GM12875 (cell line): ENCODE measurements at regions not wholly inside any gene's neighbourhood (a gene's known extent, or its start where the extent isn't known, plus 50 kb on each side); places are given as distances from the start of the nearest gene placed in this dataset.

Experiments used
- H3K4me3 ChIP-seq: one replicate; pipeline ENCODE4 v1.5.1; 2011; ENCODE audit warnings: low read depth, low read length, control low read depth
- TF ChIP-seq, protein P1 (sequence below): IDR thresholded peaks from 2 replicates; pipeline ENCODE4 v1.5.1; 2011; ENCODE audit warnings: low read depth, mild to moderate bottlenecking, control low read depth, inconsistent platforms, low read length, moderate library complexity, borderline replicate concordance; ENCODE audit not compliant: insufficient read depth

DNA sequence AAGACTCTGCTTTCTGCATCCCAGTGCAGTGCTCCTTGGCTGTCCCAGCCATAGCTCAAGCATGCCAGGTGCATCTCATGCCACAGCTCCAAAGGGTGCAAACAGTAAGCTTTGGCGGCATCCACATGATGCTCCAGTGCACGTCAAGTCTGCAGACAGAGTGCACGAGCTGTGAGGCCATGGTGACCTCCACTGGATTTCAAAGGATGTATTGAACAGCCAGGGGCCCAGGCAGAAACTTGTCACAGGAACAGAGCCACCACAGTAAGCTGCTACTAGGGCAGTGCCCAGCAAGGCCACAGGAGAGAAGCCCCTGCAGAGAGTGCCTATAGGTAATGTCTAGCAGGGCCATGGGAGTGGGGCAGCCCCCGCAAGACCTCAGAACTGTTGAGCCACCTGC is 206.8 kb upstream of the DDI1 start:
- TF ChIP-seq, protein P1, sequence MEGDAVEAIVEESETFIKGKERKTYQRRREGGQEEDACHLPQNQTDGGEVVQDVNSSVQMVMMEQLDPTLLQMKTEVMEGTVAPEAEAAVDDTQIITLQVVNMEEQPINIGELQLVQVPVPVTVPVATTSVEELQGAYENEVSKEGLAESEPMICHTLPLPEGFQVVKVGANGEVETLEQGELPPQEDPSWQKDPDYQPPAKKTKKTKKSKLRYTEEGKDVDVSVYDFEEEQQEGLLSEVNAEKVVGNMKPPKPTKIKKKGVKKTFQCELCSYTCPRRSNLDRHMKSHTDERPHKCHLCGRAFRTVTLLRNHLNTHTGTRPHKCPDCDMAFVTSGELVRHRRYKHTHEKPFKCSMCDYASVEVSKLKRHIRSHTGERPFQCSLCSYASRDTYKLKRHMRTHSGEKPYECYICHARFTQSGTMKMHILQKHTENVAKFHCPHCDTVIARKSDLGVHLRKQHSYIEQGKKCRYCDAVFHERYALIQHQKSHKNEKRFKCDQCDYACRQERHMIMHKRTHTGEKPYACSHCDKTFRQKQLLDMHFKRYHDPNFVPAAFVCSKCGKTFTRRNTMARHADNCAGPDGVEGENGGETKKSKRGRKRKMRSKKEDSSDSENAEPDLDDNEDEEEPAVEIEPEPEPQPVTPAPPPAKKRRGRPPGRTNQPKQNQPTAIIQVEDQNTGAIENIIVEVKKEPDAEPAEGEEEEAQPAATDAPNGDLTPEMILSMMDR: no peak
- H3K4me3 ChIP-seq: no peak overlapping the region

- TF ChIP-seq, protein P1: no peak
- no peak overlapping the region for H3K4me3 ChIP-seq
Measured at GRCh38 chr11:103830205-103830604, 206.2 kb upstream of the DDI1 start.

- no peak overlapping the region for H3K4me3 ChIP-seq
- TF ChIP-seq, protein P1: no peak
Measured at GRCh38 chr11:103832762-103833161, 203.7 kb upstream of the DDI1 start.

GRCh38 chr11:103842191-103842590 is 194.2 kb upstream of the DDI1 start:
- TF ChIP-seq, protein P1: no peak
- H3K4me3 ChIP-seq: no peak overlapping the region

DNA sequence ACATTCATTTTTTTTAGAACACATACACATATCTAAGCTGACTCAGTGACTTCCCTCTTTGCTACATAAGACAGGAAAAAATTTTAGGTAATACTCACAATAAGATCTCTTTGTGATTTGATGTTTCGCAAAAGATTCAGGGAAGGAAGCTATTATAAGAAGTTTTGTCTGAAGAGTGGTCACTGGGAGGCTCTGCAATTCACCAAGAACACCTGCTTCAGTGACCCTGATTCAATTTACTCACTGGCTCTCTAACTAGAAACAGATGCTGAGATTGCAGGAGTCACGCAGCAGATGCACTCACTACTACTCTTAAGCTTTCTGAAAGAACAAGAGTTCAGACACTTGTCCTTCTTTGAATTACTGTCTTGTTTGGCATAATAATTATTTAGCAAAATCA is 193.6 kb upstream of the DDI1 start:
- TF ChIP-seq, protein P1: no peak
- H3K4me3 ChIP-seq: no peak overlapping the region

DNA sequence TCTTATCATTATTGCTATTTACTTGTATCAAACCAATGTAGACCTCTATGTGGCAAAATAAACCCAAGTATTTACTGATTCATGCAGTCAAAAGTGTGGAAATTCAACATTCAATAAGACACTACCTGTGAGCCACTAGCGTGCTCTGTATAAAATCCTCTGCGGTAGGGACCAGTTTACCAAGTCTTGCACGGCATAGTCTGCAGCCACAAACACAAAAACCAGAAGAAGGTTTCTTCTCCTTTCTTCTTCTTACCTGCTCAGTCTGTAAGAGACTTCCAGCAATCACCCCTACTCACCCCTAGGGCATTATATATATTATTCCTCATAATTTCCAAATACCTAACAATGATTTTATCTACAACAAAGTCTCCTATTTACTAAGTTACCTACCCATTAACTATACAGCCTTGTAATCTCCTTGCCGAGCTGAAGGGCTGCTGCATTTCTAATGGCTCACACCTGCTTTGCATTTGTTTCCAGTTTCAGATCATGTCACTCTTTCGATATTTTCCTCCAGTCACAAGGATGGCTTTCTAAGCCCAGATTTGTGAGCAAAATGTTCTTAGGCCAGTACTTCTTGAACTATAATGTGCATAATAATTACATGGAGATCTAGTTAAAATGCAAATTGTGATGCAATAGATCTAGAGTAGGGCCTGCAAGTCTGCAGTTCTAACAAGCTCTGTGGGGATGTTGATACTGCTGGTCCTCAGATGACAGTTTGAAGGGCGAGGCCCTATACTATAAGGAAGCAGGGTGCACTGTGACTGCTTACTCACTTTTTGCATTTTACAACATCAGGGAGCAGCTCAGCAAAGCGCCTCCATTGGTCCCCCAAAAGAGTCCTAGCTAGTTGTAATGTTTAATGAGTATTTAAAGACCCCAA is 191.9 kb upstream of the DDI1 start:
- TF ChIP-seq, protein P1: no peak
- H3K4me3 ChIP-seq: no peak overlapping the region

DNA sequence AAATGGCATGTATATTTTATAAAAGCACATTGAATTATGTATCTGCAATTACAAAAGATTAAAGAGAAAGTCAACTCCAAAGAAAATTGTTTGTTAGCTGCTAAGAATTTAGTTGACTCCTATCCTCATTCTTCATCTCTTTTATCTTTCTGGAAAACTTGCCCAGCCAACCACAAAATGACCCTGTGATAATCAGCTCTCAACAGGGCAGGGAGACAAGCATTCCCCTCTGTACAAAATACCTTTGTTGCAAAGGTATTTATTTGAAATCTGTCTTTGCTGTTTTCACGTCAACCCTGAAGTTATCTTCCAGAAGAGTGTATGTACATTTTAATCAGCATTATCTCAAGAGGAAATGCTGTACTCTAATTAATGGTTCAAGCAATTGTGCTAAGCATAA is 191.1 kb upstream of the DDI1 start:
- TF ChIP-seq, protein P1: no peak
- no peak overlapping the region for H3K4me3 ChIP-seq
